ENCODE measurements at regions not wholly inside any gene's neighbourhood (a gene's known extent, or its start where the extent isn't known, plus 50 kb on each side); places are given as distances from the start of the nearest gene placed in this dataset.

- TF ChIP-seq CREB1 (IDR thresholded peaks at IDR 0.05; ENCODE audit: low read depth) (no peak), EGR1 (IDR thresholded peaks at IDR 0.05) (no peak), RAD21 (IDR thresholded peaks at IDR 0.05; ENCODE audit: low read depth) (no peak), YY1 (IDR thresholded peaks at IDR 0.05; ENCODE audit: low read depth) (no peak), CEBPB (IDR thresholded peaks at IDR 0.05) (no peak), TCF12 (IDR thresholded peaks at IDR 0.05; ENCODE audit: low read depth) (no peak), MAX (IDR thresholded peaks at IDR 0.05) (no peak), FOXM1 (IDR thresholded peaks at IDR 0.05; ENCODE audit: borderline replicate concordance, low read depth) (no peak), NFIC (IDR thresholded peaks at IDR 0.05) (no peak), TAF1 (IDR thresholded peaks at IDR 0.05; ENCODE audit: low read depth) (no peak), EP300 (IDR thresholded peaks at IDR 0.05; ENCODE audit: borderline replicate concordance) (no peak), TEAD4 (IDR thresholded peaks at IDR 0.05) (no peak)
- TF ChIP-seq, protein P1, sequence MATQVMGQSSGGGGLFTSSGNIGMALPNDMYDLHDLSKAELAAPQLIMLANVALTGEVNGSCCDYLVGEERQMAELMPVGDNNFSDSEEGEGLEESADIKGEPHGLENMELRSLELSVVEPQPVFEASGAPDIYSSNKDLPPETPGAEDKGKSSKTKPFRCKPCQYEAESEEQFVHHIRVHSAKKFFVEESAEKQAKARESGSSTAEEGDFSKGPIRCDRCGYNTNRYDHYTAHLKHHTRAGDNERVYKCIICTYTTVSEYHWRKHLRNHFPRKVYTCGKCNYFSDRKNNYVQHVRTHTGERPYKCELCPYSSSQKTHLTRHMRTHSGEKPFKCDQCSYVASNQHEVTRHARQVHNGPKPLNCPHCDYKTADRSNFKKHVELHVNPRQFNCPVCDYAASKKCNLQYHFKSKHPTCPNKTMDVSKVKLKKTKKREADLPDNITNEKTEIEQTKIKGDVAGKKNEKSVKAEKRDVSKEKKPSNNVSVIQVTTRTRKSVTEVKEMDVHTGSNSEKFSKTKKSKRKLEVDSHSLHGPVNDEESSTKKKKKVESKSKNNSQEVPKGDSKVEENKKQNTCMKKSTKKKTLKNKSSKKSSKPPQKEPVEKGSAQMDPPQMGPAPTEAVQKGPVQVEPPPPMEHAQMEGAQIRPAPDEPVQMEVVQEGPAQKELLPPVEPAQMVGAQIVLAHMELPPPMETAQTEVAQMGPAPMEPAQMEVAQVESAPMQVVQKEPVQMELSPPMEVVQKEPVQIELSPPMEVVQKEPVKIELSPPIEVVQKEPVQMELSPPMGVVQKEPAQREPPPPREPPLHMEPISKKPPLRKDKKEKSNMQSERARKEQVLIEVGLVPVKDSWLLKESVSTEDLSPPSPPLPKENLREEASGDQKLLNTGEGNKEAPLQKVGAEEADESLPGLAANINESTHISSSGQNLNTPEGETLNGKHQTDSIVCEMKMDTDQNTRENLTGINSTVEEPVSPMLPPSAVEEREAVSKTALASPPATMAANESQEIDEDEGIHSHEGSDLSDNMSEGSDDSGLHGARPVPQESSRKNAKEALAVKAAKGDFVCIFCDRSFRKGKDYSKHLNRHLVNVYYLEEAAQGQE (IDR thresholded peaks at IDR 0.05; ENCODE audit: low read depth): no peak
- TF ChIP-seq, protein P2, sequence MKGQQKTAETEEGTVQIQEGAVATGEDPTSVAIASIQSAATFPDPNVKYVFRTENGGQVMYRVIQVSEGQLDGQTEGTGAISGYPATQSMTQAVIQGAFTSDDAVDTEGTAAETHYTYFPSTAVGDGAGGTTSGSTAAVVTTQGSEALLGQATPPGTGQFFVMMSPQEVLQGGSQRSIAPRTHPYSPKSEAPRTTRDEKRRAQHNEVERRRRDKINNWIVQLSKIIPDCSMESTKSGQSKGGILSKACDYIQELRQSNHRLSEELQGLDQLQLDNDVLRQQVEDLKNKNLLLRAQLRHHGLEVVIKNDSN (IDR thresholded peaks at IDR 0.05): no peak
These were observed 93.5 kb upstream of the SLC14A2 start for GRCh38 chr18:45521777-45522176.

DNA sequence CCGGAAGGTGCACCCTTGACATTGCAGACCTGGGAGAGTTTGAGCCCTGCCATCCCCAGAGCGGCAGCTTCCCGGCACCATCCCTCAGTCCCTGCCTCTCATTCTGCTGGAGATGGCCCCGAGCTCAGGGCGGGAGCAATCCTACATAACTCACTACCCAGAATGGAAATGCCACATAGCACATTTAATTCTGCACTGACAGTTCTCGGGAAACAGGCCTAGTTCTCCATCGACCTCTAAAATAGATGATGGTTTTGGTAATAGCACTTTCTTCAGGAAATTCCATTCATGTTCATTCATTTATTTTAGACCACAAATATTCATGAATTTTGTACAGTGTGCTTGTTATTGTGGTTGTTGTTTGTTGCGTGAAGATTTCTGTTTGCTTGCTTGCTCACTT is 92.9 kb upstream of the SLC14A2 start:
- no peak for TF ChIP-seq YY1 (IDR thresholded peaks at IDR 0.05; ENCODE audit: low read depth)

DNA sequence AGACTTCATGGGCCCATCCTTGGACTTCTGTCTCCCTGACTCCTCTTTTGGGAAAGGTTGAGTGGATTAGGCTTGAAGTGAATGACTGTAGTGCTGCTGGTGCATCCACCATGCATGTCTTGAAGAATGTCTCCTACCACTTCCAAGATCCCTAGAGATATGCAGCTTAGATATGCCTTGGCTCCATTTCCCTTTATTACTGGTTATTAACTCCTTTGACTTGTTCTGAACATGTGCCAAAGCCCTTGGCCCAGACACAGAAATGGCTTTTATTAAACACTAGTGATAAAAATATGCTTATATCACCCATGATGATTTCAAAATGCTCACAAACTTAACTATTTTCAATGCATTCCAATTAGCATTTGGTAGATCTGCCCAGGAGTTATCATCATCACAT is 90.0 kb upstream of the SLC14A2 start:
- no peak for TF ChIP-seq YY1 (IDR thresholded peaks at IDR 0.05; ENCODE audit: low read depth)
- TF ChIP-seq, protein P2 (IDR thresholded peaks at IDR 0.05): no peak
- no peak for TF ChIP-seq ZBTB7A (IDR thresholded peaks at IDR 0.05; ENCODE audit: low read depth)
- no peak for TF ChIP-seq CEBPB (IDR thresholded peaks at IDR 0.05)
- no peak for TF ChIP-seq TCF12 (IDR thresholded peaks at IDR 0.05; ENCODE audit: low read depth)
- no peak for TF ChIP-seq MAX (IDR thresholded peaks at IDR 0.05)
- no peak for TF ChIP-seq EP300 (IDR thresholded peaks at IDR 0.05; ENCODE audit: borderline replicate concordance)
- no peak for TF ChIP-seq RAD21 (IDR thresholded peaks at IDR 0.05; ENCODE audit: low read depth)
- no peak for TF ChIP-seq FOXM1 (IDR thresholded peaks at IDR 0.05; ENCODE audit: borderline replicate concordance, low read depth)
- TF ChIP-seq EGR1 (IDR thresholded peaks at IDR 0.05): no peak
- no peak for TF ChIP-seq NFIC (IDR thresholded peaks at IDR 0.05)
- TF ChIP-seq CREB1 (IDR thresholded peaks at IDR 0.05; ENCODE audit: low read depth): no peak
- no peak for TF ChIP-seq TAF1 (IDR thresholded peaks at IDR 0.05; ENCODE audit: low read depth)

GRCh38 chr18:45526114-45526841 is 89.0 kb upstream of the SLC14A2 start:
- TF ChIP-seq EP300 (IDR thresholded peaks at IDR 0.05; ENCODE audit: borderline replicate concordance) (no peak), YY1 (IDR thresholded peaks at IDR 0.05; ENCODE audit: low read depth) (no peak), FOXM1 (IDR thresholded peaks at IDR 0.05; ENCODE audit: borderline replicate concordance, low read depth) (no peak), CREB1 (IDR thresholded peaks at IDR 0.05; ENCODE audit: low read depth) (no peak), MAX (IDR thresholded peaks at IDR 0.05) (no peak)

DNA sequence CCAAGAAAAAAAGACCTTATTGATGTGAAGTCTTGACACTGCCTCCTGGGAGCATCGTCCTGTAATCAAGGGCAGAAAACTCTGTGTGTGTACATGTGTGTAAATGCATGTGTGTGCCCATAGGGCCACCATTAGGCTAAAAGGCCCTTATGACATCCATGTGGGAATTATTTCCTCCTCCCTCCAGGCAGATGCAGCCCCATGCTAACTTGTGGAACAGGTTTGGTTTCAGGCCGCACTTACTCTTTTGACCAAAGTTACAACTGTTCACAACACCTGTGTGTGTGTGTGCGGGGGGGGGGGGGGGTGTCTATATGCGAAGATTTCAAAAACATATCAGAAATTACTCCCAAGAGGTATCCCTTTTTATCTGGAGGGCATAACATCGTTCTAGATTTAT is 87.4 kb upstream of the SLC14A2 start:
- TF ChIP-seq TEAD4 (IDR thresholded peaks at IDR 0.05): no peak
- TF ChIP-seq, protein P1 (IDR thresholded peaks at IDR 0.05; ENCODE audit: low read depth): no peak
- TF ChIP-seq, protein P2 (IDR thresholded peaks at IDR 0.05): no peak
- no peak for TF ChIP-seq ZBTB7A (IDR thresholded peaks at IDR 0.05; ENCODE audit: low read depth)
- no peak for TF ChIP-seq EGR1 (IDR thresholded peaks at IDR 0.05)
- no peak for TF ChIP-seq FOXM1 (IDR thresholded peaks at IDR 0.05; ENCODE audit: borderline replicate concordance, low read depth)
- no peak for TF ChIP-seq MAX (IDR thresholded peaks at IDR 0.05)
- no peak for TF ChIP-seq TAF1 (IDR thresholded peaks at IDR 0.05; ENCODE audit: low read depth)
- TF ChIP-seq RAD21 (IDR thresholded peaks at IDR 0.05; ENCODE audit: low read depth): no peak
- TF ChIP-seq CREB1 (IDR thresholded peaks at IDR 0.05; ENCODE audit: low read depth): no peak
